Neutrophil (primary cell): ENCODE measurements at regions not wholly inside any gene's neighbourhood (a gene's known extent, or its start where the extent isn't known, plus 50 kb on each side); places are given as distances from the start of the nearest gene placed in this dataset.

Source experiments
- H3K27ac ChIP-seq: fragments of 200-600 bp; sonication (generic); 2 replicates; pipeline ENCODE4 v1.5.1; 2016; ENCODE audit warnings: mild to moderate bottlenecking, moderate library complexity
- H3K27me3 ChIP-seq: fragments of 200-600 bp; sonication (generic); 2 replicates; pipeline ENCODE4 v1.6.0; 2016; ENCODE audit warnings: mild to moderate bottlenecking
- H3K36me3 ChIP-seq: fragments of 200-600 bp; sonication (generic); 2 replicates; pipeline ENCODE4 v1.5.1; 2017
- H3K4me1 ChIP-seq, 2 experiments: fragments of 200-600 bp in 1 of 2; sonication (generic) in 1 of 2; 1 replicate in 1 of 2; 2 replicates in 1 of 2; pipeline versions ENCODE4 v1.5.1 to v1.6.1; 2013 to 2016; ENCODE audit warnings: low read depth in 1 of 2, low read length in 1 of 2, mild to moderate bottlenecking in 1 of 2, moderate library complexity in 1 of 2; ENCODE audit not compliant: control insufficient read depth in 1 of 2, insufficient read depth in 1 of 2
- H3K4me3 ChIP-seq, 2 experiments: fragments of 200-600 bp in 1 of 2; sonication (generic) in 1 of 2; 1 replicate in 1 of 2; 2 replicates in 1 of 2; pipeline ENCODE4 v1.5.1; 2013 to 2016; ENCODE audit warnings: low read depth in 1 of 2, low read length in 1 of 2, mild to moderate bottlenecking in 1 of 2, moderate library complexity in 1 of 2
- H3K9me3 ChIP-seq: fragments of 200-600 bp; sonication (generic); 2 replicates; pipeline ENCODE4 v1.5.1; 2016
- TF ChIP-seq, protein P1 (sequence below): fragments of 200-600 bp; sonication (generic); IDR thresholded peaks from 2 replicates; pipeline ENCODE4 v1.5.1; 2016; ENCODE audit warnings: antibody characterized with exemption

DNA sequence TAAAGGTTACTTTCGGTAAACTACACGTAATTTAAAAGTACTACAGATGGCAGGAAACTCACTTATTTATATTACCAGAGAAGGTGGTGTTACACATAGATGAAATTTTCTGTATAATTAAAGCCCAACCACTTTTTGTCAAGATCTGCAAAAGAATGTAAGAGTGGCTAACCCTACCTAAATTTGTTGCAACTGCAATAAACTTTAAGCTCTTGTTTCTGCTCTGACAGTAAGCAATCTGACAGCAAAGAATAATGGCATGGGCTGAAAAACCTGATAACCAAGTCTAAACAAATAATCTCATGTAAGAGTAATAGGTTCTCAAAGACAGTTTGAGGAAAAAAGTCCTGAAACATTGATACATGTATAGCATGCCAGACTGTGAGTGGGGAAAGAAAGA is 897.3 kb downstream of the TUSC7 start:
- Histone ChIP-seq H3K4me3 (no peak overlapping the region), H3K4me1 (no peaks in the 10 kb centered on the region), H3K27ac (no peak overlapping the region), H3K9me3 (no peaks in the 10 kb centered on the region), H3K27me3 (no peaks in the 10 kb centered on the region), H3K36me3 (no peaks in the 10 kb centered on the region)
- TF ChIP-seq, protein P1, sequence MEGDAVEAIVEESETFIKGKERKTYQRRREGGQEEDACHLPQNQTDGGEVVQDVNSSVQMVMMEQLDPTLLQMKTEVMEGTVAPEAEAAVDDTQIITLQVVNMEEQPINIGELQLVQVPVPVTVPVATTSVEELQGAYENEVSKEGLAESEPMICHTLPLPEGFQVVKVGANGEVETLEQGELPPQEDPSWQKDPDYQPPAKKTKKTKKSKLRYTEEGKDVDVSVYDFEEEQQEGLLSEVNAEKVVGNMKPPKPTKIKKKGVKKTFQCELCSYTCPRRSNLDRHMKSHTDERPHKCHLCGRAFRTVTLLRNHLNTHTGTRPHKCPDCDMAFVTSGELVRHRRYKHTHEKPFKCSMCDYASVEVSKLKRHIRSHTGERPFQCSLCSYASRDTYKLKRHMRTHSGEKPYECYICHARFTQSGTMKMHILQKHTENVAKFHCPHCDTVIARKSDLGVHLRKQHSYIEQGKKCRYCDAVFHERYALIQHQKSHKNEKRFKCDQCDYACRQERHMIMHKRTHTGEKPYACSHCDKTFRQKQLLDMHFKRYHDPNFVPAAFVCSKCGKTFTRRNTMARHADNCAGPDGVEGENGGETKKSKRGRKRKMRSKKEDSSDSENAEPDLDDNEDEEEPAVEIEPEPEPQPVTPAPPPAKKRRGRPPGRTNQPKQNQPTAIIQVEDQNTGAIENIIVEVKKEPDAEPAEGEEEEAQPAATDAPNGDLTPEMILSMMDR = no peak

DNA sequence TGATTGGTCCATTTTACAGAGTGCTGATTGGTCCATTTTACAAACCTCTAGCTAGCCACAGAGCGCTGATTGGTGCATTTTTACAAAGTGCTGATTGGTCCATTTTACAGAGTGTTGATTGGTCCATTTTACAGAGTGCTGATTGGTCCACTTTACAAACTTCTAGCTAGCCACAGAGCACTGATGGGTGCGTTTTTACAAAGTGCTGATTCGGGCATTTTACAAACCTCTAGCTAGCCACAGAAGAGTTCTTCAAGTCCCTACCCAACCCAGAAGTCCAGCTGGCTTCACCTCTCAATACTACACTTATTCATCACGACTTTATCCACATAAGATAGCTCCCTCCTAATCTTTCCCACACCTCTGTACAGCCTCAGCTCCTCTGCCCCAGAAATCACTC is 899.8 kb downstream of the TUSC7 start:
- no peak overlapping the region for H3K27ac ChIP-seq
- TF ChIP-seq, protein P1 = no peak
- no peaks in the 10 kb centered on the region for H3K9me3 ChIP-seq
- no peaks in the 10 kb centered on the region for H3K4me1 ChIP-seq
- H3K4me3 ChIP-seq = no peak overlapping the region
- H3K27me3 ChIP-seq = no peaks in the 10 kb centered on the region
- H3K36me3 ChIP-seq = no peaks in the 10 kb centered on the region

DNA sequence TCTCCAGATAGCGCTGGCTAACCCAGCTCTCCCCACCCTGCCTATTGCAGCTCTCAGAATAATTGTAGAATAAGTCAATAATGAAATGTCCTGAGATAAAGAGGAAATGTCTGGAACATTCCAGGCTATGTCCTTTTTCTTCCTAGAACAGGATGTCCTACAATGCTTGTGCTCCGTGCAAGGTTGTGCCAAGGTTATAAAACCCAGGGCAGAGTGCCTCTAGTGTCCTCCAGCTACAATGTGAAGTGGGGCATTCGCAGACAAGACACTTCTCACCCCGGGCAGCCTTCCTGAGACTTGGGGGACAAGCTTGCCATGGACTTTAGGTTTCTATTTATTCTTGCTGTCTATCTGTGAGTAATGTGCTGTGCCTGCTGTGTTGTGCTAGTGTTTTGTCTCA is 900.6 kb downstream of the TUSC7 start:
- no peak overlapping the region for H3K27ac ChIP-seq

DNA sequence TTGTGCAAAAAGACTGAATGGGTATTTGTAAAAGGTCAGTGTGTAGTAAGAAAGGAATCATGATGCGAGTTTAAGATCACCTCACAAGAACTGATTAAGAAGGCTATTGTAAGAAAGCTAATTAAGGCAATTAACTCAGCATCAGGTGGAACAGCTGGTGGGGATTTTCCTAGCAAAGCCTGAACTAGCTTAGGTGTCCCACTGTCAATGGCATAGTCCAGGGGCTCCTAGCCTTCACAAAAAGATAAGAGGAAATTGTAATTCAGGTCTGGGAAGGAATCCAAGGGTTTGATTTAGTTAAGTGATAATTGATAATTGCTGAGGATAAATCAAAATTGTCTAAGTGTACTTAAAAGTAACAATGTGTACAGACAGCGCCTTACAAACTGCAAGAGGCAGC is 901.6 kb downstream of the TUSC7 start:
- Histone ChIP-seq H3K36me3 (no peaks in the 10 kb centered on the region), H3K4me1 (no peaks in the 10 kb centered on the region), H3K27me3 (no peaks in the 10 kb centered on the region), H3K4me3 (no peak overlapping the region), H3K27ac (no peak overlapping the region), H3K9me3 (no peaks in the 10 kb centered on the region)
- TF ChIP-seq, protein P1 = no peak

More for the DNA sequence above, 900.6 kb downstream of the TUSC7 start:
- Histone ChIP-seq H3K27me3 (no peaks in the 10 kb centered on the region), H3K9me3 (no peaks in the 10 kb centered on the region), H3K36me3 (no peaks in the 10 kb centered on the region), H3K4me3 (no peak overlapping the region), H3K4me1 (no peaks in the 10 kb centered on the region)
- TF ChIP-seq, protein P1 = no peak

DNA sequence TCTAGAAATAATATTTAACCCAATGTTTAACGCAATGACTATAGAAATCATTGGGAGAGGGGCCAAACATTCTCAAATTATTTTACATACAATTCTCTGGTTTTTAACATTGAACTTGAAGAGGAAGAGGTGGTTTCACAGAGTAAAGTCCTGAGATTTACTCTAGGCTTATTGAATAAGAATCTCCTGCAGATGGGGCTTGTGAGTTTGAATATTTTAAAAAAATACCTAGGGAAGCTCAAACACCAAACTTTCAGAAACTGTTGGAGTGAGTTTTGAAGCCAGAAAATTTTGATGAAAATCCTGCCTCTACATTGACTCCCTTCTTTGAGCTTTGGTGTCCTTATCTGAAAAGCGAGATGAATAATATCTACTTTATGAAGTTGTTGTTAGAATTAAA is 906.6 kb downstream of the TUSC7 start:
- no peaks in the 10 kb centered on the region for H3K4me1 ChIP-seq
- H3K4me3 ChIP-seq = no peak overlapping the region
- no peak overlapping the region for H3K27ac ChIP-seq
- TF ChIP-seq, protein P1 = no peak
- H3K9me3 ChIP-seq = no peaks in the 10 kb centered on the region
- H3K27me3 ChIP-seq = no peaks in the 10 kb centered on the region
- H3K36me3 ChIP-seq = no peaks in the 10 kb centered on the region

DNA sequence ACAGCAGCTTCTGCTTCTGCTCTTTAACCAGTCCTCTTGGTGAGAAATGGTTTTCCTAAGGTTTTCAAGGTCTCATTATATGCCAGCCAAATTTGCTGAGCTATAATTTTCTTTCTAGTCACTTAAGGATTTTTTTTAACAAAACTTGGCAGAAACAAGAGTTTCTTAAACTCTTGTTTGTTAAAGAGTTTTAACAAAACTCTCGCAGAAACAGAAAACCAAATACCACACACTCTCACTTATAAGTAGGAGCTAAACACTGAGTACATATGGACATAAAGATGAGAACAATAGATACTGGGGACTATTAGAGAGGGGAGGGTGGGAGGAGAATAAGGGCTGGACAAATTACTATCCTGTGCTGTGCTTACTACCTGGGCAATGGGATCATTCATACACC is 908.3 kb downstream of the TUSC7 start:
- no peaks in the 10 kb centered on the region for H3K36me3 ChIP-seq
- H3K4me3 ChIP-seq = no peak overlapping the region
- H3K27ac ChIP-seq = no peak overlapping the region
- TF ChIP-seq, protein P1 = no peak
- no peaks in the 10 kb centered on the region for H3K9me3 ChIP-seq
- H3K4me1 ChIP-seq = no peaks in the 10 kb centered on the region
- H3K27me3 ChIP-seq = no peaks in the 10 kb centered on the region
